A673 (cell line): ENCODE measurements at regions not wholly inside any gene's neighbourhood (a gene's known extent, or its start where the extent isn't known, plus 50 kb on each side); places are given as distances from the start of the nearest gene placed in this dataset.

ENCODE experiments used
- BruUV-seq: library from RNA; stranded (reverse); fragments of 400-500 nt; replicated peaks from 2 replicates; lab custom pipeline; 2021; lab: Mats Ljungman, UMichigan
- CTCF ChIA-PET: fragments of 300-600 bp; sonication (Branson Sonifier 250); formaldehyde crosslinking; loops from one replicate; lab custom pipeline; 2022; ENCODE audit warnings: antibody characterized with exemption; lab: Charles Lee
- POLR2A ChIA-PET: fragments of 300-600 bp; sonication (Branson Sonifier 250); formaldehyde crosslinking; loops from one replicate; lab custom pipeline; 2022; ENCODE audit warnings: antibody characterized with exemption; ENCODE audit not compliant: low non-redundant PET; lab: Charles Lee
- DNase-seq: peaks from one replicate; pipeline ENCODE4 v3.0.0-alpha.2; 2015; ENCODE audit warnings: low spot score
- H3K27ac ChIP-seq: fragments of 200-600 bp; sonication (generic); 2 replicates; pipeline ENCODE4 v1.5.1; 2016; ENCODE audit warnings: mixed run types, low read depth, mild to moderate bottlenecking, mixed read lengths, antibody characterized with exemption, low read length; ENCODE audit not compliant: poor library complexity, severe bottlenecking
- H3K27me3 ChIP-seq: fragments of 200-600 bp; sonication (generic); replicated peaks from 2 replicates; pipeline ENCODE4 v1.6.1; 2017; ENCODE audit warnings: mixed run types, low read depth, mild to moderate bottlenecking, mixed read lengths, antibody characterized with exemption, low read length; ENCODE audit not compliant: insufficient read depth, poor library complexity
- H3K36me3 ChIP-seq: fragments of 200-600 bp; sonication (generic); 2 replicates; pipeline ENCODE4 v1.6.1; 2016; ENCODE audit warnings: mixed run types, mild to moderate bottlenecking, mixed read lengths, antibody characterized with exemption, low read length; ENCODE audit not compliant: insufficient read depth, poor library complexity, severe bottlenecking
- H3K4me1 ChIP-seq: fragments of 200-600 bp; sonication (generic); 2 replicates; pipeline ENCODE4 v1.6.1; 2017; ENCODE audit warnings: mixed run types, mild to moderate bottlenecking, mixed read lengths, antibody characterized with exemption, low read length; ENCODE audit not compliant: insufficient read depth, poor library complexity, severe bottlenecking
- H3K4me3 ChIP-seq: fragments of 200-600 bp; sonication (generic); 2 replicates; pipeline ENCODE4 v1.5.1; 2016; ENCODE audit warnings: low read depth, mixed run types, mild to moderate bottlenecking, mixed read lengths, low read length; ENCODE audit not compliant: poor library complexity, severe bottlenecking
- H3K9me3 ChIP-seq: fragments of 200-600 bp; sonication (generic); 2 replicates; pipeline ENCODE4 v1.6.1; 2016; ENCODE audit warnings: mixed run types, low read depth, mild to moderate bottlenecking, mixed read lengths, antibody characterized with exemption, low read length; ENCODE audit not compliant: poor library complexity, severe bottlenecking
- EZH2 ChIP-seq: fragments of 200-600 bp; sonication (generic); IDR thresholded peaks from 2 replicates; pipeline ENCODE4 v1.6.1; 2017; ENCODE audit warnings: borderline replicate concordance, low read depth, mild to moderate bottlenecking, mixed read lengths, antibody characterized with exemption, low read length; ENCODE audit not compliant: poor library complexity, severe bottlenecking
- intact Hi-C: fragments of 100-400 bp; cut with micrococcal nuclease; formaldehyde crosslinking; loops from one replicate; pipeline ENCODE4 v1.10.0; 2022; ENCODE audit not compliant: unreplicated experiment
- TF ChIP-seq, protein P1 (sequence below): fragments of 300-800, 200-600 bp; sonication (generic); conservative IDR thresholded peaks from 2 replicates; pipeline ENCODE4 v1.5.1; 2017; ENCODE audit warnings: low read depth, mild to moderate bottlenecking, antibody characterized with exemption, low read length, moderate library complexity, mixed read lengths

DNA sequence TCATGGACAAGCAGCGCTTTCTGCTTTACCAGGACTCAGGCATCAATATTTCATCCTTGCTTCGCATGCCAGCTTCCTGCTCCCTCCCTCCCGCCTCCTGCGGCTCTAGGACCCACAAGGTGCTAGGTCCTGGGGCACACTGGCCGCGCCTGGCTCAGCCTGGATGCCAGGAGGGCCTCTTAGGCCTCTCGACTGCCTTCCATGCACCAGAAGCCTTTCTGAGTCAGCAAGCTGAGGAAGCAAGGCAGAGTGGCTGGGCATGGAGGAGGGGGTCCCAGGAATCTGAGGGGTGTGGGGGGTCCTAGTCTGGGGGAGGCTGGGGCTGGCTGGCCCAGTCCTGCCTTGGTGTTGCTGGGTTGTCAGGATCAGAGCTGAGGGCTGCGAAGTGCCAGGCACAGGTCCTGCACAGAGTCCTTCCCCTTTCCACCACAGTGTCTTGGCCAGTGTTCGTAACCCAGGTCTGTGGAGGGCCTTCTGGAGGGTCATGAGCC lies 61.0 kb upstream of the THY1 start:
- no TSS peak for BruUV-seq
- TF ChIP-seq, protein P1, sequence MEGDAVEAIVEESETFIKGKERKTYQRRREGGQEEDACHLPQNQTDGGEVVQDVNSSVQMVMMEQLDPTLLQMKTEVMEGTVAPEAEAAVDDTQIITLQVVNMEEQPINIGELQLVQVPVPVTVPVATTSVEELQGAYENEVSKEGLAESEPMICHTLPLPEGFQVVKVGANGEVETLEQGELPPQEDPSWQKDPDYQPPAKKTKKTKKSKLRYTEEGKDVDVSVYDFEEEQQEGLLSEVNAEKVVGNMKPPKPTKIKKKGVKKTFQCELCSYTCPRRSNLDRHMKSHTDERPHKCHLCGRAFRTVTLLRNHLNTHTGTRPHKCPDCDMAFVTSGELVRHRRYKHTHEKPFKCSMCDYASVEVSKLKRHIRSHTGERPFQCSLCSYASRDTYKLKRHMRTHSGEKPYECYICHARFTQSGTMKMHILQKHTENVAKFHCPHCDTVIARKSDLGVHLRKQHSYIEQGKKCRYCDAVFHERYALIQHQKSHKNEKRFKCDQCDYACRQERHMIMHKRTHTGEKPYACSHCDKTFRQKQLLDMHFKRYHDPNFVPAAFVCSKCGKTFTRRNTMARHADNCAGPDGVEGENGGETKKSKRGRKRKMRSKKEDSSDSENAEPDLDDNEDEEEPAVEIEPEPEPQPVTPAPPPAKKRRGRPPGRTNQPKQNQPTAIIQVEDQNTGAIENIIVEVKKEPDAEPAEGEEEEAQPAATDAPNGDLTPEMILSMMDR: no peak
- no peak for TF ChIP-seq EZH2
- H3K4me3 ChIP-seq: no peak overlapping the region
- no peaks in the 10 kb centered on the region for H3K27me3 ChIP-seq
- no peak for DNase-seq
- no peaks in the 10 kb centered on the region for H3K4me1 ChIP-seq
- H3K27ac ChIP-seq: no peak overlapping the region
- no peaks in the 10 kb centered on the region for H3K36me3 ChIP-seq
- CTCF ChIA-PET: interaction anchor here (1.2 kb wide), 1 partner anchor 245 kb away, joined by 3 read pairs; the partner anchor contains the start of gene NECTIN1
- POLR2A ChIA-PET: no interaction called here
- no peaks in the 10 kb centered on the region for H3K9me3 ChIP-seq
- intact Hi-C loops: loop anchor here (5.0 kb wide), 3 partner anchors 243 to 528 kb away; partner anchors contain the start of gene NECTIN1

DNA sequence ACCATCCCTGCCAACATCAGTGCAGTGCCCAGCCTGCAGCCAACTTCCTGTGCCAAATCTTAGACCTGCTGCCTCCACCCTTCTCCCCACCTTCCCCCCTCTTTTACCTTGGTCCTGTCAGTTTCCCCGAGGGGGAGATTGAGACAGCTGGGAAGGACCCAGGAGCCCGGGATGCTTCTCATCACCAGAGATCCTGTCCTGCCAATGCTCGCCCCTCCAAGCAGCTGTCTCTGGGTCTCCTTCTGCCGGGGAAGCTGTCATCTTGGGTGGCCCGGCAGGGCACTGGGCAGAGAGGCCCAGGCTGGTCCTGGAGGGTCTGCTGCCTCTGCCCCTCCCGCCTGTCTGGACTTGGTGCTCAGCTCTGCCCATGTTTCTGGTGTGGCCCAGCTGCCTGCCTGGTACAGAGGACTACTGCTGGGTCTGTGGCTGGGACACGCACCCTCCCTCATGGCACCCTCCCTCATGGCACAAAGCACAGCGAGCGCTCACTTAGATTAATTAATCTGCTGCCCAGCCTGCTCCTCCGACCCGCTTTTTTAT lies 60.4 kb upstream of the THY1 start:
- DNase-seq: no peak
- H3K36me3 ChIP-seq: no peaks in the 10 kb centered on the region
- no peak overlapping the region for H3K4me3 ChIP-seq
- ChIA-PET POLR2A (no interaction called here), CTCF (no interaction called here)
- no peak overlapping the region for H3K27ac ChIP-seq
- no TSS peak for BruUV-seq
- TF ChIP-seq EZH2: no peak
- TF ChIP-seq, protein P1: no peak
- no peaks in the 10 kb centered on the region for H3K9me3 ChIP-seq
- intact Hi-C loops: loop anchor here (5.0 kb wide), 3 partner anchors 244 to 529 kb away; partner anchors contain the start of gene NECTIN1
- H3K4me1 ChIP-seq: no peaks in the 10 kb centered on the region
- H3K27me3 ChIP-seq: no peaks in the 10 kb centered on the region

DNA sequence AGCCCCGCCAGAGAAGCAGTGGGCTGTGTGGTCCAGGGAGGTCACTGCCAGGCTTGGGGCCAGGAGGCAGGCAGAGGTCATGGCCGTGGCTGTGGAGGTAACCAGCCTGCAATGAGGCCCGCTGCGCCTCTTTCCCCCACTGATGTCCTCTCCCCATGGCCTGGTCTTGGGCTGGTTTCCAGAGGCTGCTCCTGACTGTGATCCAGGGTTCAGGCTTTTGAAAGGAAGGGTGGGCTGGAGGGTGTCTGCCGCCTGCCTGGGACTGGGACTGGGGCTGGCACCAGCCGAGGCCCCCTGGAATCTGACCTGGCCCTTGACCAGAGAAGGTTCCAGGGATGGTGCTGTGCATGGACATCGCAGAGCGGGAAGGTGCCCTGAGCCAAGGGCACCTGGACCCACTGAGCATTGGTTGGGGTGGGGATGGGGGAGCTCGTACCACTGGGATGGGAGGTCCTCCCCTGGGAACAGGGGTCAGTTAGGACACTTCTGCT lies 59.6 kb upstream of the THY1 start:
- no peaks in the 10 kb centered on the region for H3K36me3 ChIP-seq
- intact Hi-C loops: loop anchor here (5.0 kb wide), 3 partner anchors 245 to 530 kb away; partner anchors contain the start of gene NECTIN1
- no peak for DNase-seq
- no peak overlapping the region for H3K4me3 ChIP-seq
- TF ChIP-seq EZH2: no peak
- TF ChIP-seq, protein P1: no peak
- BruUV-seq: no TSS peak
- no peaks in the 10 kb centered on the region for H3K9me3 ChIP-seq
- H3K27me3 ChIP-seq: no peaks in the 10 kb centered on the region
- H3K27ac ChIP-seq: no peak overlapping the region
- POLR2A ChIA-PET: no interaction called here
- CTCF ChIA-PET: no interaction called here
- no peaks in the 10 kb centered on the region for H3K4me1 ChIP-seq
